ENCODE measurements at regions not wholly inside any gene's neighbourhood (a gene's known extent, or its start where the extent isn't known, plus 50 kb on each side); places are given as distances from the start of the nearest gene placed in this dataset.

DNA sequence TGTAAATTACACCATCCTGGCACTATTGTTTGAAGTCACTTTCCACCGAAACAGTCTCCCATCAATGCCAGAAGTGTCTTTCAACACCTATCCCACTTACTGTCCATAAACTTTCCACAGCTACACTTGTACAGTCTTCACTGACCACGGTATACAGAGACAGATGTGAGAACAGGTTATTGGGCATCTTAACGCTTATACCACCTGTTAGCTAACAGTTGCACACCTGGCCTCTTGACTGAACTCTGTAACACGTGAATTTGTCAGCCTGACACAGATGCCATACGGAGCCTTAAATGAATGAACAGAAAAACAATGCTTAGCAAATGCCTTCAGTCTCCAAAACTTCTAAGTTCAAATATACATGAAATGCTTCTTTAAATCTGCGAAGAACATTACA lies 440.5 kb downstream of the SHQ1 start:
- DNase-seq (ENCODE audit: insufficient read length, low spot score) (no peak), FAIRE-seq (no peak)
- no peak for TF ChIP-seq TAF1 (IDR thresholded peaks at IDR 0.05; ENCODE audit: low read depth, low read length)
- TF ChIP-seq POU2F2 (IDR thresholded peaks at IDR 0.05; ENCODE audit: low read depth, low read length), result no peak
- no peak for TF ChIP-seq POLR2AphosphoS5 (IDR thresholded peaks at IDR 0.05; ENCODE audit: low read depth, low read length)
- TF ChIP-seq POLR2A (IDR thresholded peaks at IDR 0.05; ENCODE audit: low read depth, low read length), result no peak
- TF ChIP-seq PAX5 (IDR thresholded peaks at IDR 0.05; ENCODE audit: insufficient read depth, low read length, severe bottlenecking), result no peak
- no peak for TF ChIP-seq SPI1 (IDR thresholded peaks at IDR 0.05; ENCODE audit: low read depth, low read length)

DNA sequence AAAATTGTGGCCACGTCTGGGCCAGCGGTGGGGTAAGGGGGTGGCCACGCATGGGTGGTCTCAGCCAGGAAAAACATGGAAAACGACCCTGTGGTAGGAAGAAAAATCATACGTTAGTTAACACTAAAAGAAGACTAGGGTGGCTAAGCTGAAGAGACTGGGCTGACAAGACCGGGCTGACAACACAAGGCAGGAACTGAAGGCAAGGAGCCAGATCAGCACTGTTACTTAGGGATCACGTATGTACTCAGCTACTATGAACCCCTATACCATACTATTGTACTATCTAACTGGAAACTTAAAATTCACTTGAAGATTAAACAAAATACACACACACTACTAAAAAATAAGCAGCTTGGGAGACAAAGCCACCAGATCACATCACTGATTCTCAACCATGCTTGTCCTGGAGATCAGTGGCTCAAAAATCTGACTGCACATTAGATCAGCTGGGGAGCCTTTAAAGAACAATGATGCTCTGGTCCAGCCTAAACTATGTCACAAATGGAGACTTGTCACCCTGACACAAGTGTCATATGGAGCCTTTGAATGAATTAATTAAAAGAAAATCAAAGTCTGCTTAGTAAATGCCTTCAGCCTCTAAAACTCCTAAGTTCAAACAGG lies 442.2 kb downstream of the SHQ1 start:
- TF ChIP-seq SPI1 (IDR thresholded peaks at IDR 0.05; ENCODE audit: low read depth, low read length), result no peak
- FAIRE-seq (no peak), DNase-seq (ENCODE audit: insufficient read length, low spot score) (no peak)

DNA sequence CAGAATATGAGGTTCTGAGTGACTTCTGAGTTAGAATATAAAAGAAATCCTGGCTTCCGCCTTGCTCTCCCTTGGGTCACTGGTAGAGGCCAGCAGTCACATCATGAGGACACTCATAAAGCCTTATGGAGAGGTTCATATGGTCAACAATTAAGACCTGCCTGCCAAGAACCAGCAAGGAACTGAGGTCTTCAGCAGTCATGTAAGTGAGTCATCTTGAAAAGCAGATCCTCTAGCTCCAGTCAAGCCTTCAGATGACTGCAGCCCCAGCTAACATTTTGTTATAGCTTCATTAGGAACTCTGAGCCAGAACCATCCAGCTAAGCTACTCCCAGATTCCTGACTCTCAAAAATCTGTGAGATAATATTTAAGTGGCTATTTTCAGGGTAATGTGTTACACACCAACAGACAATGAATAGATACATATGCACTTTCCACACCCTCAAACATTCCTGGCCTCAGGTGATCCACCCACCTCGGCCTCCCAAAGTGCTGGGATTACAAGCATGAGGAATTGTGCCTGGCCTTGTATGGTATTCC lies 447.2 kb downstream of the SHQ1 start:
- TF ChIP-seq TAF1 (IDR thresholded peaks at IDR 0.05; ENCODE audit: low read depth, low read length) (no peak), POLR2AphosphoS5 (IDR thresholded peaks at IDR 0.05; ENCODE audit: low read depth, low read length) (no peak), PAX5 (IDR thresholded peaks at IDR 0.05; ENCODE audit: insufficient read depth, low read length, severe bottlenecking) (no peak), POLR2A (IDR thresholded peaks at IDR 0.05; ENCODE audit: low read depth, low read length) (no peak), SPI1 (IDR thresholded peaks at IDR 0.05; ENCODE audit: low read depth, low read length) (no peak), POU2F2 (IDR thresholded peaks at IDR 0.05; ENCODE audit: low read depth, low read length) (no peak)
- no peak for DNase-seq (ENCODE audit: insufficient read length, low spot score)
- FAIRE-seq, result no peak

DNA sequence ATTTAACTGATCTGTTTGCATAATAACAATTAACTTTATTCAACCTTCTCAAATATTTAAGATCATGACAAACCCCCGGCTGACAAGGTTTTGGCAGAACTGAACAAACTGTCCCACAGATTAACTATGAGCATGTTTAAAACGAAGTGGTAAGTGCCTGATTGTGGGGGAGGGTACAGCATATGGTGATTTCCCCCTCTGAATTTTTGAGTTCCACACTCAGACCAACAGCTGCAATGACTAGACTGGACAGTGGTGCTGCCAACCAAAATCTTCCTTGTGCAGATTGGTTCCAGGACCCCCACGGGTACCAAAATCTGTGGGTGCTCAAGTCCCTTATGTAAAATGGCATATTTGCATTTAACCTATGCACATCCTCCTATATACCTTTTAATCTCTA lies 449.5 kb downstream of the SHQ1 start:
- TF ChIP-seq SPI1 (IDR thresholded peaks at IDR 0.05; ENCODE audit: low read depth, low read length), result no peak
- TF ChIP-seq POLR2AphosphoS5 (IDR thresholded peaks at IDR 0.05; ENCODE audit: low read depth, low read length), result no peak
- no peak for TF ChIP-seq POLR2A (IDR thresholded peaks at IDR 0.05; ENCODE audit: low read depth, low read length)
- TF ChIP-seq TAF1 (IDR thresholded peaks at IDR 0.05; ENCODE audit: low read depth, low read length), result no peak
- DNase-seq (ENCODE audit: insufficient read length, low spot score) (no peak), FAIRE-seq (no peak)

DNA sequence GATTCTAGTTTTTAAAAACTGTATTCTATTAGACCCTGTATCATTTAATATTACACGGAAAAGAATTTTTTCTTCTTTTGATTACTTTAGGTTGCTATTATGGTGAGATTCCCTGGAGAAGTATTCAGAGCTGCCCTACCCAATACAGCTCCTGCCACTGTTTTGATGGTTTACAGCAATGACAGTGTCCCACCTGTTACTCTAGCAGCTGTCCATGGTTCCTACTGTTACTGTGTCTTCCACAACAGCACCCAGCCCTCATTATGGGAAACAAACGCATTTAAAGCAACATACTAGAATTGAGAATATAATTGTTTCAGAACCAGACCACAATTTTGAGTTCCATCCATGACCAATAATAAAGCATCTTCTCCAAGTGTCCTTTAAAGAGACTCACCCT lies 450.7 kb downstream of the SHQ1 start:
- TF ChIP-seq POLR2A (IDR thresholded peaks at IDR 0.05; ENCODE audit: low read depth, low read length), result no peak
- no peak for TF ChIP-seq POU2F2 (IDR thresholded peaks at IDR 0.05; ENCODE audit: low read depth, low read length)
- no peak for TF ChIP-seq SPI1 (IDR thresholded peaks at IDR 0.05; ENCODE audit: low read depth, low read length)
- no peak for TF ChIP-seq TAF1 (IDR thresholded peaks at IDR 0.05; ENCODE audit: low read depth, low read length)
- TF ChIP-seq POLR2AphosphoS5 (IDR thresholded peaks at IDR 0.05; ENCODE audit: low read depth, low read length), result no peak
- no peak for TF ChIP-seq PAX5 (IDR thresholded peaks at IDR 0.05; ENCODE audit: insufficient read depth, low read length, severe bottlenecking)
- DNase-seq (ENCODE audit: insufficient read length, low spot score), result no peak
- FAIRE-seq, result peak; percentile 55

DNA sequence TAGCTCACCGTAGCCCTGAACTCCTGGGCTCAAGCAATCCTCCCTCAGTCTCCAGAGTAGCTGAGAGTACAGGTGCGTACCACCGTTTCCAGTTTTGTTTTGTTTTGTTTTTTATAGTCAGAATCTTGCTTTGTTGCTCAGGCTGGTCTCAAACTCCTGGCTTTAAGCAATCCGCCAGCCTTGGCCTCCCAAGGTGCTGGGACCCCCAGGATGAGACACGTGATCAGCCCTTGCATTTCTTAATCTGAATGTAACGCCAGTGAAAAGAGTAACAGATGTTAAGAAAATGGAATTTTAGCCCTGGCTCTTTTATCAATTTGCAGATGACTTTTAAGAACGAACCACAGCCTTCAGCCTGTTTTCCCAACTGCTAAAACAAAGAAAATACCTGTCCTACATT lies 451.3 kb downstream of the SHQ1 start:
- FAIRE-seq, result no peak
- no peak for TF ChIP-seq POLR2AphosphoS5 (IDR thresholded peaks at IDR 0.05; ENCODE audit: low read depth, low read length)
- no peak for TF ChIP-seq TAF1 (IDR thresholded peaks at IDR 0.05; ENCODE audit: low read depth, low read length)
- no peak for TF ChIP-seq POLR2A (IDR thresholded peaks at IDR 0.05; ENCODE audit: low read depth, low read length)
- TF ChIP-seq POU2F2 (IDR thresholded peaks at IDR 0.05; ENCODE audit: low read depth, low read length), result no peak
- TF ChIP-seq PAX5 (IDR thresholded peaks at IDR 0.05; ENCODE audit: insufficient read depth, low read length, severe bottlenecking), result no peak
- TF ChIP-seq SPI1 (IDR thresholded peaks at IDR 0.05; ENCODE audit: low read depth, low read length), result no peak
- DNase-seq (ENCODE audit: insufficient read length, low spot score), result no peak

DNA sequence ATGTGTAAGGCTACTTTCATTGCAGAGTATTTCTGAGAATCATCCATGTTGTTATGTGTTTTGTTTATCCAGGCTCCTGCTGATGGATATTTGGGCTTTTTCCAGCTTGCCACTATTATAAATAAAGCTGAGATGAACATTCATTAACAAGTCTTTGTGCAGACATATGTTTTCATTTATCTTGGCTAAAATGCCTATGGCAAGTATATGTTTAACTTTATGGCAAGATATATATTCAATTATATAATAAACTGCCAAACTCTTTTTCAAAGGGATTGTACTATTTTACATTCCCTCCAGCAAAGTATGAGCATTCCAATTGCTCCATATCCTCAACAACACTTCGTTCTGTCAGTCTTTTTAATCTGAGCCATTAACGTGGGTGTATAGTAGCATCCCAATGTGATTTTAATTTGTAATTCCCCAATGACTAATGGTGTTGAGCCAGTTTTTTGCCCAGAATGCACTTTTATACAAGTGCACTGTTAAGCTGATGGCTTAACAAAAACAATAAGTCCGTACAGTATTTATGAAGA lies 452.4 kb downstream of the SHQ1 start:
- FAIRE-seq, result no peak
- no peak for DNase-seq (ENCODE audit: insufficient read length, low spot score)
- no peak for TF ChIP-seq TAF1 (IDR thresholded peaks at IDR 0.05; ENCODE audit: low read depth, low read length)
- TF ChIP-seq PAX5 (IDR thresholded peaks at IDR 0.05; ENCODE audit: insufficient read depth, low read length, severe bottlenecking), result no peak
- TF ChIP-seq POU2F2 (IDR thresholded peaks at IDR 0.05; ENCODE audit: low read depth, low read length), result no peak
- no peak for TF ChIP-seq SPI1 (IDR thresholded peaks at IDR 0.05; ENCODE audit: low read depth, low read length)

DNA sequence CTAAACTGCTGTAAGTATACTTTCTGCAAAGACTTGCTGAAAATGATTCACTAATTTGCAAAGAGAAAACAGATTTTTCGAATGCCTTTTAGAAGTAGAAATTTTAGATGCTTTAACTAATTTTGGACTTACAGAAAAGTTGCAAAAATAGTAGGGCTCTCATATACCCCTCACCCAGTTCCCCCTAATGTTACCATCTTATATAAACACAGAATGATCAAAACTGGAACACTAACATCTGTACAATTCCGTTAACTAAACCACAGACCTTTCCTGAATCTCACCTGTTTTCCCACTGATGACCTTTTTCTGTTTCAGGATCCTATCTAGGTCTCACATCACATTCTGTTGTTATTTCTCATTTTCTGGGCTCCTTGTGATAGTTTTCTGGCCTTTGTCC lies 454.8 kb downstream of the SHQ1 start:
- DNase-seq (ENCODE audit: insufficient read length, low spot score) (no peak), FAIRE-seq (no peak)
- TF ChIP-seq POU2F2 (IDR thresholded peaks at IDR 0.05; ENCODE audit: low read depth, low read length) (no peak), POLR2A (IDR thresholded peaks at IDR 0.05; ENCODE audit: low read depth, low read length) (no peak), POLR2AphosphoS5 (IDR thresholded peaks at IDR 0.05; ENCODE audit: low read depth, low read length) (no peak), SPI1 (IDR thresholded peaks at IDR 0.05; ENCODE audit: low read depth, low read length) (no peak), PAX5 (IDR thresholded peaks at IDR 0.05; ENCODE audit: insufficient read depth, low read length, severe bottlenecking) (no peak), TAF1 (IDR thresholded peaks at IDR 0.05; ENCODE audit: low read depth, low read length) (no peak)

DNA sequence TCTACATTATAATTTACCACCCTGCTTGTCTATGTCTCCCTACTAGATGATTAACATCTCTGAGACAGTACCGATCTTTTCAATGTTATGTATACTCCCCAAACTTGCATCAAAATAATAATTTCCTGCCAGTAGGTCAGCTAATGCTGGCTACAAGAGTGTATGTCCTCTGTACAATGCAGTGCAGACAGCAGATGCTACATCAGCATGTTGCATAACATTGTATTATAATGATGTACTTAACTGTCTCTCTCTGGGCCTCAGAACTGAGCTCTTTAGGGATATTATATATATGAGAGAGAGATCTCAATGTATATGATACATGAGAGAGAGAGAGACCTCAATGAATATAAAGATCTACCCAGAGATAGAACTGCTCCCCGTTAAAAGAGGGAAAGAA lies 456.6 kb downstream of the SHQ1 start:
- DNase-seq (ENCODE audit: insufficient read length, low spot score) (no peak), FAIRE-seq (peak; percentile 28)
- TF ChIP-seq SPI1 (IDR thresholded peaks at IDR 0.05; ENCODE audit: low read depth, low read length), result no peak
- no peak for TF ChIP-seq PAX5 (IDR thresholded peaks at IDR 0.05; ENCODE audit: insufficient read depth, low read length, severe bottlenecking)
- no peak for TF ChIP-seq POU2F2 (IDR thresholded peaks at IDR 0.05; ENCODE audit: low read depth, low read length)
- TF ChIP-seq TAF1 (IDR thresholded peaks at IDR 0.05; ENCODE audit: low read depth, low read length), result no peak
- no peak for TF ChIP-seq POLR2A (IDR thresholded peaks at IDR 0.05; ENCODE audit: low read depth, low read length)
- TF ChIP-seq POLR2AphosphoS5 (IDR thresholded peaks at IDR 0.05; ENCODE audit: low read depth, low read length), result no peak

DNA sequence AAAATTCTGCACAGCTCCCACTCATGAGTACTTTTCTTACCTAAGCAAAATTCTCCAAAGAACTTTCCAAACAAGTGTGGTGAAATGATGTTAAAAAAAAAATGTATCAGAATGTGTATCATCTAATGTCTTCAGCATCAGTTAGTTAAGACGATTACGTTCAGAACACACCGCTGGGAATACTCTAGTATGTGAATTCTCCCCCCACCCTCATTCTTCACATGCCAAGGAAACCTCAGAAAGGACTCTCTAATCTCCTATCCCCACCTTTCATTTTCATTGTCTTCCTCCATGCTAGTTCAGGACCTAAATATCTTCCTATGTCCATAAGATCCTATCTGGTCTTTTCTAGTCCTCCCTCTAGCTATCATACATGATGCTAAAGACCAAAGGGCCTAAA lies 457.4 kb downstream of the SHQ1 start:
- TF ChIP-seq POU2F2 (IDR thresholded peaks at IDR 0.05; ENCODE audit: low read depth, low read length) (no peak), SPI1 (IDR thresholded peaks at IDR 0.05; ENCODE audit: low read depth, low read length) (no peak), POLR2AphosphoS5 (IDR thresholded peaks at IDR 0.05; ENCODE audit: low read depth, low read length) (no peak)
- no peak for FAIRE-seq
- no peak for DNase-seq (ENCODE audit: insufficient read length, low spot score)

Data from GM12891 (cell line).